ENCODE measurements at regions not wholly inside any gene's neighbourhood (a gene's known extent, or its start where the extent isn't known, plus 50 kb on each side); places are given as distances from the start of the nearest gene placed in this dataset.
"Not testable (repeated sequence)": the region's sequence is repeated elsewhere in the genome, so short reads cannot be mapped to it uniquely, and the experiment has no call there.

GRCh38 chr16:60949800-60950199 is 1086.4 kb downstream of the CDH8 start:
- DNase-seq = no peak

DNA sequence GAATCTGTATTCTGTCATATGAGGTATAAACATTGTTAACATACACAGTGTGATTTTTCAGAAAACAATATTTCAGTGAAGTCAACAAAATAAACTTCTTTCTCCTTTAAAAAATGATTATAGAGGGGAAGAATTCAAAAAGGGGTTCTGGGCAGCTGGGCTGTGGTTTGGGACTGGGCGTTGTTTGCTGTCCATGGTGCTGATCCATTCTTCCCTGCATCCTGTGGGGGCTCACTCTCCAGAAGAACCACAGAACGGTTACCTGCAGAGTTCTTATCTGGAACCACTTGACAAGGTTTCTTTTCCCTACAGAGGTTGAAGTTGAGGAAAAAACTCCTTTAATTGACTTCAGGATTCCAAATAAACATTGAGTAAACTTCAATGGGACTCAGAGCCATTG is 1091.0 kb downstream of the CDH8 start:
- no peak for DNase-seq

DNA sequence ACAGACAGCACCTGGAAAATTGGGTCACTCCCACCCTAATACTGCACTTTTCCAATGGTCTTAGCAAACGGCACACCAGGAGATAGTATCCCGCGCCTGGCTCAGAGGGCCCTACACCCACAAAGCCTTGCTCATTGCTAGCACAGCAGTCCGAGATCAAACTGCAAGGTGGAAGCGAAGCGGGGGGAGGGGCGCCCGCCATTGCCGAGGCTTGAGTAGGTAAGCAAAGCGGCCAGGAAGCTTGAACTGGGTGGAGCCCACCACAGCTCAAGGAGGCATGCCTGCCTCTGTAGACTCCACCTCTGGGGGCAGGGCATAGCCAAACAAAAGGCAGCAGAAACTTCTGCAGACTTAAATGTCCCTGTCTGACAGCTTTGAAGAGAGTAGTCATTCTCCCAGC is 1100.0 kb downstream of the CDH8 start:
- not testable (repeated sequence) for DNase-seq

DNA sequence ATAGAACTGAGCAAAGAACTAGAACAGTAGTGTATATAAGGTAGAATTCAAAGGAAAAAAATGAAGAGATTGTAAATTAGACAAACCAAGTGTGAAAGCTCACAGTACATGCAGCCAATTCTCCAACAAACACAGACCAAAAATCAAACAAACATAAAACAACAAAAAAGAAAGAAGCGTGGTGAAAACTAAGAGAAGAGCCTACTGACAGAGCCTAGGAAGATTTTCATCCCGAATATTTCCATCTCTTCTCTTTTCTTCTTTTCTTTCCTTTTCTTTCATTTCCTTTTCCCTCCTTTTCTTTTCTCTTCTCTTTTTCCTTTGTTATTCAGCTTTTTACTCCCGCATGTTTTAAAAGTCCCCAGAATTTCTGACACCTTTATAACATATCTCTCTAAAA is 1103.6 kb downstream of the CDH8 start:
- no peak for DNase-seq

GRCh38 chr16:60930291-60930690 is 1105.9 kb downstream of the CDH8 start:
- no peak for DNase-seq

- no peak for DNase-seq
These were observed 1113.3 kb downstream of the CDH8 start for GRCh38 chr16:60922920-60923319.

- no peak for DNase-seq
These were observed 1121.9 kb downstream of the CDH8 start for GRCh38 chr16:60914334-60914733.

GRCh38 chr16:60907645-60908044 is 1128.6 kb downstream of the CDH8 start:
- no peak for DNase-seq

- DNase-seq = no peak
These were observed 1130.4 kb downstream of the CDH8 start for GRCh38 chr16:60905811-60906210.

- DNase-seq = no peak
These were observed 1134.1 kb downstream of the CDH8 start for GRCh38 chr16:60902114-60902513.

DNA sequence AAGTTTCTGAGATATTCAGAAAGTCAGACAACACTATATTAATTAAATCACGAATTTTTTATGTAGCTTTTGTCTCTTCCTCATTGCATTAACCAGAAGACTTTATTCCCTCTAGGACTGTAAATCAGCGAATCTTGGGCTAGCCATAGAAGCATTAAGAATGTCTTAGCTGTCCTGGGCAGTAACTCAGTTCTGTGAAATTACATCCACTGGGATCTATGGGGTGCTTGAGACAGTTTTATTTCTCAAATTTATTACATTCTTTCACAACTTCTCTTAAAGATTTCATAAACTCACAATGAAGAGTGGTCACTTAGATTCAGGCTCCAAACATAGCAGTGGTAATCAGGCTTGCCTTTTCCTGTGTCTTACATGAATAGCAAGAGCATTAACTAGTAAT is 1153.4 kb downstream of the CDH8 start:
- no peak for DNase-seq

DNA sequence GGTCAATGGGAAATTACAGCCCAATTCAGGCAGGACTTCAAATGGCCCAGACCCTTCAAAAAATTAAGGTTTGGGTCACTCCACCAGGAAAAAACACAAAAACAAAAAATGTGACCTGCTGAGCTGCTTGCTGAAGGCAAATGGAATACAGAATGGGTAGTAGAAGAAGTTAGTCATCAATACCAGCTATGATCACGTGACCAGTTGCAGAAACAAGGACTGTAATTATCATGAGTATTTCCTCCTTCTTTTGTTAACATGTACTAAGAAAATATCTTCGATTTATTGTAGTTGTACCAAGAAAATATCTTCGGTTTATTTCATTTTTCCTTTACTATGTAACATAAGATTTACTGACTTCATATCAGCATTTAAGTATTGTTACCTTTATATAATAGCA is 1183.6 kb downstream of the CDH8 start:
- no peak for DNase-seq

GRCh38 chr16:60821661-60822060 is 1214.6 kb downstream of the CDH8 start:
- DNase-seq = no peak

DNA sequence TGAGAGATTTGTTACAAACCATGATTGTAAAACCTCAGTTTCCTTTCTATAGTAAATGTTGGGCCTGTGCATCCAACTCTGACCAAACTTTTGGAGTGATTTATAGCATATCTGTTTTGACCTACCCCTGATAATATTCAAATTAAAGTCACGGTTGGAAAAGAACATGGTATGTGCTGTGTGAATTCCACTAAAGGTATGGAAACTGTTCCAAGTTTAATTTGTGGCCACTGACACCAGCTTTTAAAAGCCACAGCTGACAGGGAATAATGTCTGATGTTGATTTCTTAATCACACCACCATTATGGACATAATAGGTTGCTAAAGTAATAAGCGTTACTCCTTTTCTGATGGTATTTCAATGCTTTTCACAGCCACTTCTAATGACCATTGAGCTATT is 1215.9 kb downstream of the CDH8 start:
- DNase-seq = no peak

DNA sequence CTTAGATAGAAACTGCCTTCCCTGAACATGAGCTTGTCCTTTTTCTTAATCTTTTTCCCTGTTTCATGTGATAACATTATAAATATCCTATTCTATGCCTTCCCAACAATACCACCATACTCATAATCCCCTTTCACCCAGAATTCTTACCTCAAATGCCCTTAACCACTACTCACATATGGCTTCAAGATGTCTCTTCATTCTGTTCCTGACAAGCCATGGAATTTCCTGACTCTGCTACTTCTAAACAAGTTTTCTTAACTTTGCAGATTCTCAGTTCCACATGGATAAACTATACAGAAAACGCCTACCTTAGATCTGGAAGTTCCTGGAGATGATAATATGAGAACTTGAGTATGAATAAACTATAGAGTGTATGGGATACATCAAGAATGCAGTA is 1217.8 kb downstream of the CDH8 start:
- no peak for DNase-seq

GRCh38 chr16:60816461-60816860 is 1219.8 kb downstream of the CDH8 start:
- no peak for DNase-seq

GRCh38 chr16:60815865-60816264 is 1220.4 kb downstream of the CDH8 start:
- DNase-seq = no peak

DNA sequence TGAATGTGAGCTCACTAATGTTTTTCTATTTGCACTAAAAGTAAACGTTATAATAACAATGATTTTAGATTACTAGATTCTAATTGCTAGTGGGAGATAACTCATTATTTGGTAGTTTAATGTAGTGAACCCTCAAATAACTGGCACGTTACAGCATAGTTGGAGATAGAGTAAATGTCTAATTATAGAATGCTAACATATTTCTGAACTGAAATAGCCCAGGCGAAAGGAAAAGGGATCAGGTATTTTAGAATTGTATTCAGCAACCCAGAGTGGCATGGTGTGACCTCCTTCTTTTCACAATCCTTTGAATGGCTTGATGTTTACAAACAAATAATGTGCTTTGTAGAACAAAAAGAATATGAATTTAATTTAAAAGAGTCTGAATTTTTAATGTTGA is 1221.2 kb downstream of the CDH8 start:
- DNase-seq = no peak

- no peak for DNase-seq
These were observed 1224.6 kb downstream of the CDH8 start for GRCh38 chr16:60811657-60812056.

DNA sequence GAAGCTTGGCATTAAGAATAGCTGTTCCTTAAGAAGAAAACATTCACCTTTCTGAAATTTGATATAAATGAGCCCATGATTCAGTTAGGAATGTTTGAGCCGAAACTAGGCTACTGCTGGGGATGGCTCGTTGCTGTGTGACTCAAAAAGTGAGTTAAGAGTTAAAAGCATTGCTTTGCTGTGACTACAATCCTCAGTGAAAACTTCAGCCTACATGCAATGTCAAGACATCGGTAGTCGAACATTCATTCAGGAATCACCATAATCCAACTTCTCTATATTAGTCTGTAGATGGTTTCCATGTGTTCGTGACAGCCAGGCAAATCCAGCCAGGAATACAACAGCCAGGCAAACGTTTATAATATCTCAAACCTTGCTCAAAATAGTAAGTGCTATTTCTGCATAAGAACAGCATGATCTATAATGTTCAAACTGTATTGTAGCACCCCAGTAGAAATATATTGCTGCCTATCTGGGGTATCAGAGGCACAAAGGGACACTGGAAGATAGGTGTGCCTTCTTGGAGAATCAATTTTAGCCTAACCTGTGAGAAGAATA is 1225.1 kb downstream of the CDH8 start:
- DNase-seq = no peak

DNA sequence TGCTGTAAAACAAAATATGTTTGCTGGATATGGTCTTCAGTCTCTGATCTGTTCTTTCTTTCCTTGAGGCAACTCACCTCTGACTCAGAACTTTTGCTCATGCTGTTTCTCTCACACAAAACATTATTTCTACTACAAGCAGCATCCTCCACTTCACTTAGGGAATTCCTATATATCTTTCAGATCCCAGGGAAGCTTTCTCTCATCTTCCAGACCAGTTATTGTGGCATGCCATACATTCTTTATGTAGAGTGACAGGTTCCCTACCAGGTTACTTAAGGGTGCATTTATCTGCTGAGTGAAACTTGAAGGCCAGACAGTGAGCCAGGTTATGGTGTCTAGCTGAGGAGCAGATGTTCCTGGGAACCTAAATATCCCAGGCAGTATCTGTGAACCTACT is 1226.0 kb downstream of the CDH8 start:
- DNase-seq = no peak

GRCh38 chr16:60792437-60792836 is 1243.8 kb downstream of the CDH8 start:
- DNase-seq = peak in 1 of 3 experiments; percentile 45

GRCh38 chr16:60788631-60789030 is 1247.6 kb downstream of the CDH8 start:
- no peak for DNase-seq

GRCh38 chr16:60776281-60776680 is 1260.0 kb downstream of the CDH8 start:
- DNase-seq = no peak

- no peak for DNase-seq
These were observed 1265.1 kb downstream of the CDH8 start for GRCh38 chr16:60771138-60771537.

GRCh38 chr16:60770384-60770783 is 1265.9 kb downstream of the CDH8 start:
- not testable (repeated sequence) for DNase-seq
